Umbilical cord (tissue), 1 donor: ENCODE measurements at regions not wholly inside any gene's neighbourhood (a gene's known extent, or its start where the extent isn't known, plus 50 kb on each side); places are given as distances from the start of the nearest gene placed in this dataset.
"Not testable (repeated sequence)": the region's sequence is repeated elsewhere in the genome, so short reads cannot be mapped to it uniquely, and the experiment has no call there.

Source experiments
- DNase-seq: peaks from one replicate; pipeline ENCODE4 v3.0.0-alpha.2; 2015; ENCODE audit warnings: low spot score

GRCh38 chr10:100638969-100639368 is 103.2 kb downstream of the HIF1AN start:
- not testable (repeated sequence) for DNase-seq

- DNase-seq: no peak
Observed at GRCh38 chr10:100642295-100642994, 102.9 kb upstream of the PAX2 start.

- no peak for DNase-seq
Observed at GRCh38 chr10:100645091-100645490, 100.3 kb upstream of the PAX2 start.

GRCh38 chr10:100645613-100646392 is 99.6 kb upstream of the PAX2 start:
- no peak for DNase-seq

GRCh38 chr10:100647928-100648327 is 97.5 kb upstream of the PAX2 start:
- no peak for DNase-seq

- no peak for DNase-seq
Observed at GRCh38 chr10:100650693-100651092, 94.7 kb upstream of the PAX2 start.

- not testable (repeated sequence) for DNase-seq
Observed at GRCh38 chr10:100651099-100651498, 94.3 kb upstream of the PAX2 start.

GRCh38 chr10:100651916-100652315 is 93.5 kb upstream of the PAX2 start:
- DNase-seq: no peak

- no peak for DNase-seq
Observed at GRCh38 chr10:100652406-100653135, 92.8 kb upstream of the PAX2 start.

- DNase-seq: no peak
Observed at GRCh38 chr10:100653238-100653956, 92.0 kb upstream of the PAX2 start.

GRCh38 chr10:100653957-100654781 is 91.2 kb upstream of the PAX2 start:
- DNase-seq: peak; percentile 43

- DNase-seq: no peak
Observed at GRCh38 chr10:100654782-100655325, 90.5 kb upstream of the PAX2 start.

- no peak for DNase-seq
Observed at GRCh38 chr10:100655326-100655759, 90.0 kb upstream of the PAX2 start.

- DNase-seq: no peak
Observed at GRCh38 chr10:100655760-100656421, 89.5 kb upstream of the PAX2 start.

- no peak for DNase-seq
Observed at GRCh38 chr10:100656454-100656853, 88.9 kb upstream of the PAX2 start.

GRCh38 chr10:100658269-100658668 is 87.1 kb upstream of the PAX2 start:
- no peak for DNase-seq

GRCh38 chr10:100659361-100660098 is 85.9 kb upstream of the PAX2 start:
- DNase-seq: no peak

GRCh38 chr10:100660365-100660764 is 85.0 kb upstream of the PAX2 start:
- DNase-seq: no peak

GRCh38 chr10:100660945-100661344 is 84.4 kb upstream of the PAX2 start:
- DNase-seq: no peak
